H1 (cell line): ENCODE measurements at regions not wholly inside any gene's neighbourhood (a gene's known extent, or its start where the extent isn't known, plus 50 kb on each side); places are given as distances from the start of the nearest gene placed in this dataset.

Source experiments
- CHD2 ChIP-seq: IDR thresholded peaks from 2 replicates; pipeline ENCODE4 v1.6.1; 2012; ENCODE audit warnings: low read length, improper control_type of control experiment
- EZH2 ChIP-seq: fragments of 200-600 bp; sonication (generic); IDR thresholded peaks from 2 replicates; pipeline ENCODE4 v1.7.1; 2012; ENCODE audit warnings: low read depth, mild to moderate bottlenecking, moderate library complexity, low read length, inconsistent platforms; ENCODE audit not compliant: severe bottlenecking
- JUND ChIP-seq: IDR thresholded peaks from 2 replicates; pipeline ENCODE4 v1.6.1; 2011; ENCODE audit warnings: mild to moderate bottlenecking, improper control_type of control experiment, low read length
- POLR2AphosphoS5 ChIP-seq: IDR thresholded peaks from 2 replicates; pipeline ENCODE4 v1.6.1; 2011; ENCODE audit warnings: low read depth, low read length
- SIN3A ChIP-seq, 2 experiments: IDR thresholded peaks in 1 of 2; conservative IDR thresholded peaks in 1 of 2; 2 replicates each; pipeline ENCODE4 v1.6.1; 2011 to 2012; ENCODE audit warnings: low read length in 2 of 2, improper control_type of control experiment in 1 of 2, low read depth in 1 of 2, mild to moderate bottlenecking in 1 of 2

GRCh38 chr14:66165337-66165736 lies 320.8 kb upstream of the CCDC196 start:
- no peak for TF ChIP-seq POLR2AphosphoS5
- no peak for TF ChIP-seq CHD2
- no peak for TF ChIP-seq SIN3A (conservative IDR thresholded peaks at IDR 0.05 in 1 of 2, IDR thresholded peaks at IDR 0.05 in 1 of 2; ENCODE audit: low read depth in 1 of 2, low read length in 2 of 2)
- no peak for TF ChIP-seq JUND
- TF ChIP-seq EZH2 = no peak
